Retina (tissue), 1 donor: ENCODE measurements at regions not wholly inside any gene's neighbourhood (a gene's known extent, or its start where the extent isn't known, plus 50 kb on each side); places are given as distances from the start of the nearest gene placed in this dataset.

Experiments
- DNase-seq: peaks from one replicate; pipeline ENCODE4 v3.0.0-alpha.2; 2016

DNA sequence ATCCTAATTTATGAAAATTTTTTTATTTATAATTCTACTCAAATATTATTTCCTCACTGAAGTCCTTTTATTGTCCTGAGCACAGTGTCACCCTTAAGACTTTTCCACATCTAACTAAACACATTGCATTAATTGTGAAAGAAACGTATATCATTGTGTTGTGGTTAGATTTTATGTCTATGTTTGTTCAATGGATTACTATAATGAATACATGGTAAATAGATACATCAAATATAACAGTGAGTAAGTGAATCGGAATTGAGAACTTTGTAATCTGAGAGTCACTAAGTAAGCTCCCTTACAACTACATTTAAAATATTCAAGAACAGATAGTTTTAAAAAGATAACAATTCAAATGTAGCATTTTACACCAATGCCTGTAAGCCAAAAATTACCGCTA is 417.6 kb upstream of the PCDH20 start:
- DNase-seq, result no peak

DNA sequence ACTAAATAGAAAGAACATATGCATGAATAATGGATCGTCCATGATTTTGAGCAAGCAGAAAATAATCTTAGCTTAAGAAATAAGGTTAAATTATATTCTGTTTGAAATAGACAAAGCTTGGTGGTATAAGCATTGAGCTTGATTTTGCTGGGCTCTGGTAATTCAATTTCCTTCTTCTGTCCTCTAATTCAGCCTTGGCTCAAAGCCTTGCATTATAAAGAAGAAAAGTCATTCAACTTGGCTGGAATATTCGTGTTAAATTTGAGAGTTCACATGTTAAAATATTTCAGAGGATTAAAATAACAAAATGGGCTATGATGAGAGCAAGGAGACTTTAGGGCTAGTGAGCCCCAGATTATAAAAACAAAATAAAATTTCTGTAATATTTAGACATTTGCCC is 415.4 kb upstream of the PCDH20 start:
- DNase-seq, result no peak

DNA sequence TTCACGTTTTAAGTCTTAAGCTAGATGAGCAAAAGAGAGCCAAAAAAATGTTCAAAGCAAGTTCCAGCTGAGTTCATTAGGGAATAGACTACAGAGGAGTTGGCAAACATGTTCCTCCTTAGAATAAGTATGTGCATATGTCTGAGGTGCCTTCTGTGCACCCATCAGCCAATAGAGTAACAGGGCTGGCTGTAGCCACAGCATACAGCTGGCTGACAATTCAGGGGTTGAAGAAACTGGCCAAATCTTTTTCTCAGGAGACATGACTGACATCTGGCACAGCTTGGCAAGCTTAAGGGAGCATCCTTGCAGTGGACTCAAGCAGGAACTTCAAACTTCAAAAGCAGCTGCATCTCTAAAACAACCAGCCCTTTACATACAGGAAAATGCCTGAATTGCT is 414.8 kb upstream of the PCDH20 start:
- DNase-seq, result no peak

DNA sequence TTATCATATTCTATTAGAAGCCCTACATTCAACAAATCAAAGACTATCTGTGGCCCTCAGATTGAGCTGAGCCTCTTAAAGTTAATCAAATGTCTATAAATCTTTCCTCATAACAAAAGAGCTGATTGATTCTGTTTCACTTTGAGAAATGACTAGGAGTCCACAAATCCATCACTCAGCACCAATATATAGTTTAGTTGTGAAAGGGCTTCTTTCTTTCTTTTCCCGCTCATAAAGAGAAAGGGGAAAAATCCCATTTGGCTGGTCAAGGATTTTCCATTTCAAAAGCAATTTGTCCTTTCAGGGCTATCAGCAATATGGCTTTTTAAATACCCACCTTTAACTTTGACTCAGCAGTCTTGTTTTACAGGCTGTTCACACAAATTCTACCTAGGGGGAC is 408.5 kb upstream of the PCDH20 start:
- no peak for DNase-seq

DNA sequence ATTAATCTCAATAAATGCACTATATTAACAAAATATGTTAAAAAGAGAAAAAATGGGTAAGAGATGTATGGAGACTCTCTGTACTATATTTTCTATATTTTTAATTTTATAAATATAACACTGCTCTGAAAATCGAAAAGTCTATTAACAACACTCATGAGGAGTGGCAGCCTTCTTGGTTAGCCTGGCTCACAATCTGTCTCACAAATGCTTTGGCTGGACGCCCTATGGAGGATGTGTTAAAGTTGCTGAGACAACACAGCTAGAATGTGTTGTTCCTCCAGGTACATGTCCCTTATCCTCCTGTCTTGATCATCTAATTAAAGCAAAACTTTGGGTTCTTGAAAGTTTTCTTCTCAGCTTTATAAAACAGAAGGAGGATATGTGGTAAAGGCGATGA is 396.6 kb upstream of the PCDH20 start:
- no peak for DNase-seq

DNA sequence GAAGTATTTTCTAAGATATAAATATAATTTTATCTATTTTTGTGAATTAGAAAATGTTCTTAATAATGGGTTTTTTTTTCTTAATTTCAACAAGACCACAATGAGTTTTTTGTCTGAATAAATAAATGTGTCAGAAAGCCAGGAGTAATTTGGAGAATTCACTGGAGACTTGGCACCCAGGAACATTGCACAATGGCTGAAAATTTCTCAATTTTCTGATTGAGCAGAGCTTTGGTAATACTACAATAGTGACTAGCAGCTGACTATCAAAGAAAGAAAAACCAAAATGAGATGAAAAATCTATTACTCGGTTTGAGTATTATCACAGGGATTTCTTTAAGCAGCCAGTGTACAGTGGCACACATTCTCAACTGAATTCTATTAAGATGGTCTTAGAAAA is 394.4 kb upstream of the PCDH20 start:
- DNase-seq, result no peak

DNA sequence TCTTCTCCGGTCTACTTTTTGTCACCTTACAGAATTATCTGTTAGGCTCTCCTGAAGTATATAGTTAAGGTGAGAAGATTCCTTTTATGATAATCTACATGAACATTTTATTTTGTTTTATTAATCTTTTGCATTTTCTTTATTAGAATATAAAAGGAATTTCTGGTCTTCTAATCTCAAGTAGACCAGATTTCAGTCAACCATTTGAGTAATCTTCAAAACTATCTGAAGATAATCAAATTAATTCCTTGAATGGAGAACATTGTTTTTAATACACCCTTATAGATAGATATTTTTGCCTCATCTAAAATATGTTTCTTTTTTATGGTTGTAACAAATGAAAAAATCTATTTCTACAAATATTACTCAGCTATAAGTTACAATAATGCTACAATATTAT is 381.7 kb upstream of the PCDH20 start:
- DNase-seq, result no peak

DNA sequence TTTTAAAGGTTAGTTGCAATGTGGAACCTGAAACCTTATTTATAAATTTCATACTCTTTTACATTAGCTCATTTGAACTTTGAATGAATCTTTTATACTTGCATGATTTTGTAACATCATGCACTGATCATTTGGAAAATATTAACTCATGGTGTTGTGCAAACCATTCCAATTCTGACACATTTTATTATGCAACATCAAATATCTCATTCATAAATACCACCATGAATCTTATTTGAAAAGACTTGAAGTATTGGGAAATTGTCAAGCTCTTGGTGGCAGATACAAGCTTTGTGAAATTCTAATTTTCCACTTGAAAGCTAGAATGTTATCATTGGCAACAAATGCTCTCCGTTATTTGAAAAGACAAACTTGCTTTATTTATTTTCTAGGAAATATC is 379.9 kb upstream of the PCDH20 start:
- no peak for DNase-seq

DNA sequence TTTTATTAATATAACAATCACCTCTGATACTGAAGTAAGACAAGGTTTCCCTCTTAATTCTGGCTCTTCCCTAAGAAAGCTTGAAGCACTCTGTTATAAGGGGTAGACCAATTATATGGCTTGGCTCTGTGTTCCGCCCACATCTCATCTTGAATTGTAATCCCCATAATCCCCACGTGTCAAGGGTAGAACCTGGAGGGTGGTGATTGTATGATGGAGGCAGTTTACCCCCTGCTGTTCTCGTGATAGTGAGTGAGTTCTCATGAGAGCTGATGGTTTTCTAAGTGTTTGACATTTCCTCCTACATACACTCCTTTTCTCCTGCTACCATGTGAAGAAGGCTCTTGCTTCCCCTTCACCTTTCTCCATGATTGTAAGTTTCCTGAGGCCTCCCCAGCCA is 363.8 kb upstream of the PCDH20 start:
- no peak for DNase-seq

DNA sequence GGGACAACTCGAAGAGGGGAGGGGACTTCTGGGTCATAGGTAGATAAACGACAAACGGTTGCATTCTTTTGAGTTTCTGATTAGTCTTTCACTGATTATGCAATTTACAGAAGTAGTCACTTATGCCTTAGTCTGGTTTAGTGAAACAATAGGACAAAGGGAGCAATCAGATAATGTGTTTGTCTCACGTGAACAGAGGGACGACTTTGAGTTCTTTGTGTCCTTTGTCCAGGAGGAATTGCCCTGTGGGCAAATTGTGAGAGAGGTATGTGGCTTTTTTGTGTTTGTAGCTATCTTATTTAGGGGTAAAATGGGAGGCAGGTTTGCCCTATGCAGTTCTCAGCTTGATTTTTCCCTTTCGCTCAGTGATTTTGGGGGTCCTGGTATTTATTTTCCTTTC is 362.9 kb upstream of the PCDH20 start:
- no peak for DNase-seq

DNA sequence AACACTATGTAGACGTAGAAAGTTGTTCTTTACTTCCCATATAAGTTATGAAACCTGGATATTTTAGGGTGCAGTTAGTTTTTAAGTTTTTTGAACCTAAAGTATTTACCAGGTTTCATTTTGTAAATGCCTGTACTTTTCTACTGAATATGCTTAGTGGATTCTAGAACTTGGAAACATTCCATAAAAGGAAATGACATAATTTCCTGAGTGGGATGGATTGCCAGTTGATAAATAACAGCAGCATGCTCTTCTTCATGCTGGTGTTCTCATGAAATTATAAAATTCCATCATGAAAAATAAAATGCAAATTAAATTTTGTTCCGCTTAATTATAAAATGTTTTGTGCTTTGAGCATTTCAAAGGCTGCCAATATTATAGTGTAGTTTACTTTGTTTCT is 362.2 kb upstream of the PCDH20 start:
- no peak for DNase-seq

DNA sequence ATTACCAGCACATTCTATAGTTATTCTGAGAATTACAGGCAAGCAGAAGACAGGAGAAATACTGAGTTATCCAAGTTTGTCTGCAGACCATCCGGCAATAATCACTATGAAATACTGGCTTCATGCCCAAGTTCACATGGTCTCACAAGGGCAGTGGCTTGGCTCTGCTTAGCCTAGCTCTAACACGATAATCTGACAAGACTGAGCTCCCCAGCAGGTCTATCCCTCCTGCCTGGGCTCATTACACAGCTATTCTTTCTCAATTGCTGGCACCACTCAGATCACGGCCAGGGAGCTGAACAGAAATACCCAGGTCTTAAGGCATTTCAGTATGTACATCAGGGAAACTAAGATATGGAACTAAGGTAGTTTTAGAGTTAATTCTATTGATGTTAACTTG is 361.6 kb upstream of the PCDH20 start:
- no peak for DNase-seq

DNA sequence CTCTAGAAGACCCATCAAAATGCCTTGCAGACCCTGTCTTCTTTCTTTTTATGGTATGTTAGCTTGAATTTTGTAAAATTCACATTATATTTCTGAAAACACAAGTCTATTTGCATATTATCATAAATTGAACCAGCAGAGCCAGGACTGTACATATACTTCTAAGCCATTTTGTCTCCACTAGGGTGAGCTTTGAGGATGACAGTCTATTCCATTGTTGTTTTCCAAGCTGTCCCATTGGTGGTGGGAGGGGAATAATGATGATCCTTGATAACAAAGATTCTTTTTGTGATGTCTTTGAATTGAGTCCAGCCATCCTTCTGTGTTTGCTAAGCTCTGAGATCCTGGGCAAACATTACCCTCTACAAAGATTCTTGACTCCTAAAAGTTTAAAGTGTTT is 359.3 kb upstream of the PCDH20 start:
- DNase-seq, result no peak

DNA sequence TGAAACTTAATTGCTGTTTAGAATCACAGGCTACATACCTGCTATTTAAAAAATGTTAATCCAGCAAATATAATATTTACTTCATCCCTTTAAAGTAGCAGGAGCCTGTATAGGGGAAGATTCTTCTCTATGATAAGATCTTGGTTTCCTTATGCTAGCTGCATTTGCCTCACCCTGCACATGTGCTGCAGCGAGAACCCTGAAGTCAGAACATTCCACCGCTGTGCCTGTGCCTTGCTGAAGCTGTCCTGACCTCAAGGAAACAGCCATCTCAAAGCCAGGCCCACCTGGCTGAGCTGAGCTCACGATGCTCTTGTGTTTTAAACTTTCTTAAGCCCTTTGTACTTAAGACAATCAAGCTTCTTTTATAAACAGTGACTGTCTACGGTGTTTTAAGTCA is 355.0 kb upstream of the PCDH20 start:
- DNase-seq, result no peak

DNA sequence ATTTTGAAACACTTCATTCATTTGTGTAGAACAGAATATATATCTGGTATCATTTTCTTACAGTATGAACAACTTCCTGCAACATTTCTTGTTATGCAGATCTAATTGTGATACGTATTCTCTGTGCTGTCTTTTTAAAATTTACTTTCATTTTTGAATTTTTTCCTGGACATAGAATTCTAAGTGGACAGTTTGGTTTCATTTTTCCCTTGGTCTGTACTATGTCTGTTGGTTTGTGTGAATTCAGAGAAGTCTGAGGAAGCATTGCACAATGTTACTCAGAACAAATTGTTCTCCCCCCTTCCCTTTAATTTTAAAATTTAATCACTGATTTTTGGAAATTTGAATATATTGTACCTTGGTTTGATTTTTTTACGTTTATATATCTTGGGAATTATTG is 352.5 kb upstream of the PCDH20 start:
- DNase-seq, result no peak

DNA sequence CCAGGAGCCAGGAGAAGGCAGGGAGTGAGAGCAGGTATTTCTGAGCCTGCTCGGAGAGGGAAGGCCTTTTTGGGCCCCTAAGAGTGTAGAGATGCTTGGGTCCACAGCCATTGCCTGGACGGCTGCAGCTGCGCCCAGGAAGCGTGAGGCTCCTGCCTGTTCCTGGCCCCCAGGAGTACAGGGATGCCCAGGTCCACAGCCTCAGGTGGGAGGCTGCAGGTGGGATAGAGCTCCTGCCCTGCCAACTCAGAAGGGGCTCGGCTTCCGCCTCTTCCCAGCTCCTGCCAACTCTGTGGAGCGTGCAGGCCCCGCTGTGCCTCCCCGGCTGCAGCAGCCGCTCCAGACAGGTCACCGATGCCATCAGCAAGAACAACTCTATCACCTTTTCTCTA is 351.0 kb upstream of the PCDH20 start:
- no peak for DNase-seq

DNA sequence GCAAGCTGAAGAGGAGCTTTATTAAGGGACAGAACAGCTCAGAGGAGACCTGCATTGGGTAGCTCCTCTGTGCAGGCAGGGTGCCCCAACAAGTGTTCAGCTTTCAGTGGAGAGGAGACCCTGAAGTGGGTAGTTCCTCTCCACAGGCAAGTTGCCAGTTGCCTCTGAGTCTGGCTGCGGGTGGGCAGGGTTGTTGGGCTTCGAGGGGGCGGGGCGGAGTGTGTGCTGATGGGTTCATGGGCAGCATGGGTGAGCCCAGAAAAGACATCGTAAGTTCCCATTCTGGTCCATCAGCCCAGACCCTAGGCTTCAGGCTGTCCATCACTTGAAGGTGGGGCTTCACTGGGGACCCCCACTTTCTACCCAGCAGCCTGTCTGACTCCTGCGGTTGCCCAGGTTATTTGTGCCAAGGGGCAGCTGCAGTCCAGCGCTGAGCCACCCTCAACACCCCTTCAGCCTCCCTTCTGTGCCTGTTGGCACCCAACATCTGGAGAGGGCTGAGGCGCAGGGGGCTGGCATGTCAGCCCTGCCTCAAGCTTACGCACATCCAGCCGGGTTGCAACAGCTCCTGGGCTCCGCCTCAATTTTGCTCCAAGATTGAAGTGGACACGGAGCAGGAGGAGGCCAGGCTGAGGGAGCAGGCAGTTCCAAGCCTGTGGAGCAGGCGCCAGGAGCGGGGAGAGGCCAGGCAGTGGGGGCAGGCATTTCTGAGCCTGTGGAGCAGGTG is 350.5 kb upstream of the PCDH20 start:
- DNase-seq, result no peak

DNA sequence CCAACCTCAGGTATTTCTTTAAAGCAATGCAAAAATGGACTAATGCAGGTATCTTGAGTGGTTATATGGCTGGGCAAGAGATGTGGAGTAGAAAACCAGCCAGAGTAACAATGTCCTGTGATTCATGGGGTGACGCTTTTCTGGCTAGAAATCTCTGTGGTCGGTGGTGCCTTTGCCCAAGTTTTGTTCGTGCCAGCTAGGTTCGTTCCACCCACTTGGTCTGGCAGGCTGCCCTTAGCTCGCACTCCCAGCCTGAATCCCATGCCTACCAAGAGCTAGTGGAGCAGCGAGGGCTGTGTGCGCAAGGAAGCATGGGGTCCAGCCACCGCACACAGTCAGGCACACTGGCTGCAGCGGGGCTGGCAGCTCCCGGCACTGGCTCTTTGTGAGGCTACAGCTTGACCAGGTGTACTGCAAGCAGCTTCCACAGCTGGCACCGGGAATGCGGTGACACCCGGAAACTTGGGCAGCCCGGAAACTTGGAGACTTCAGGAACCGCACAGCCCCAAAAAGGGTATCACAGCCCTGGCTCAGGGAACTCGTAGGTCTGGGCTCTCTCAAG is 349.6 kb upstream of the PCDH20 start:
- DNase-seq, result no peak

DNA sequence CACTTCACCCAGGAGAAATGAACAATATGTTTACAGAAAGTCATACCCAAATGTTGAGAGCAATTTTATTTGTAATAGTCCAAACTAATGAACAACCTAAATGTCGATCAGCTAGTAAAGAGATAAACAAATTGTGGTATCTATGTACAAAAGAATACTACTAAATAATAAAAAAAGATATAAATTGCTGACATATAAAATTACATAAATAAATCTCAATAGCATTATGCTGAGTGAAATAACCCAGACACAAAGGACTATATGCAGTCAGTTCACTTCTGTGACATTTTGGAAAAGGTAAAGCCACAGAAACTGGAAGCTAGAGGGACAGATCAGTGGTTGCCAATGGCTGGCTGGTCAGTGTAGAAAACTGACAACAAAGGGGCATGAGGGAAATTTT is 346.0 kb upstream of the PCDH20 start:
- no peak for DNase-seq

DNA sequence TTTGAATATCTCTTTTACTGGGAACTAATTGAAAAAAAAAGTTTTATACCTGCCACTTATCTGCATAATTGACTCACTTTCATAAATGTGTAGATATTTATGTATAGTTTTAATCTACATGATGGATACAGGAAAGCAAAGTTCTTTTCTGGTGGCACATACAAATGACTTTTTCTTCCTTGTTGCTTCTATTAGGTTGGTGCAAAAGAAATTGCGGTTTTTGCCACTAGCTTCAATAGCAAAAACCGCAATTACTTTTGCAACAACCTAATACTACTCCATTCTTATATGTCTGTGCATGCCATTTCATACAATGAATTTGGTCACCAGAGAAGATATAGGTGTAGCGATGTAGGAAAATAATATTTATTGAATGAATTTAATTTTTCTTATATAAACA is 344.5 kb upstream of the PCDH20 start:
- DNase-seq, result no peak

DNA sequence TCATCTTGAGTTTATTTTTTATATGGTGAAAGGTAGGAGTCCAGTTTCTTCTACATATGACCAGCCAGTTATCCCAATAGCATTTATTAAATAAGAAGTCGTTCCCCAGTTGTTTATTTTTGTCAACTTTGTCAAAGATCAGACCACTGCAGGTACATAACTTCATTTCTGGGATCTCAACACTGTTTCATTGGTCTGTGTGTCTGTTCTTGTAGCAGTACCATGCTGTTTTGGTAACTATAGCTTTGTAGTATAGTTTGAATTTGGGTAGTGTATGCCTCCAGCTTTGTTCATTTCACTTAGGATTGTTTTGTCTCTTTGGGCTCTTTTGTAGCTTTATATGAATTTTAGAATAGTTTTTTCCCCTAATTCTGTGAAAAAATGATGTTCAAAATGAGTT is 340.4 kb upstream of the PCDH20 start:
- no peak for DNase-seq

DNA sequence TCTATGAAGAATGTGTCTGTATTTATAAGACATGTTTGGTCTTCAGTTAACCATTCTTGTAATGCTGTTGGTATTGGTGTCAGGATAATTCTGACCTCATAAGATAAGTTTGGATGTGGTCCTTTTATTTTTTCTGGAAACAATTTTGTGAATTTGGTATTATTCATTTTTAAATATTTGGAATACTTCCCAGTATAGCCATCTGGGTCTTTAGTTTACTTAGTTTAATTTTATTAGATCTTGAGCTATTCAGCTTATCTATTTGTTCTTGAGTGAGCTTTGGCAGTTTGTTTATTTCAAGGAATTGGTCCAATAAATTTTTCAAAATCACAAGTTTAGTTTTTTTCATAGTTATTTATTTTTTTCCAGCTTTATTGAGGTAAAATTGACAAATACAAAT is 335.4 kb upstream of the PCDH20 start:
- DNase-seq, result no peak

DNA sequence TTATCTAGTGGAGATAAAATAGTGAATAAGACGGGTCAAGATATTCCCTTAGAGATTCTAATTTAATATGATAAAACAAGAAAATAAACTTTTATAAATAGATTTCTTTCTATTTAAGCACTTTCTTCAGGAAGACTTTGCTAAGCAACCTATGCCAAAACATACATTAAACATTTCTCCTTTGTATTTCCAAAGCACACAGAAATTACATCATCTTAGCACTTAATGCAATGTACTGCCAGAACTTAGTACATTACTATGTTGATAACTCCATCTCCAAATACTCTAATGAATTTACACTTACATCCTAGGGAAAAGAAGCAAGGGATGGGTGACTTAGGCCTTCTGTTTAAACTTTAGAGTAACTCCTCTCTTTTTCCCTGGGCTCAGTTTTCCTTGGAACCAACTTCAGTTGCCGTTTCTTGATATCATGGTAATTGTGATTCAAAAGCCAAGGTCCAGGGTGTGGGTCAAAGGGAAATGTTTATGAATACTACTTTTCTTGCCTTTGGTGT is 322.6 kb upstream of the PCDH20 start:
- no peak for DNase-seq

DNA sequence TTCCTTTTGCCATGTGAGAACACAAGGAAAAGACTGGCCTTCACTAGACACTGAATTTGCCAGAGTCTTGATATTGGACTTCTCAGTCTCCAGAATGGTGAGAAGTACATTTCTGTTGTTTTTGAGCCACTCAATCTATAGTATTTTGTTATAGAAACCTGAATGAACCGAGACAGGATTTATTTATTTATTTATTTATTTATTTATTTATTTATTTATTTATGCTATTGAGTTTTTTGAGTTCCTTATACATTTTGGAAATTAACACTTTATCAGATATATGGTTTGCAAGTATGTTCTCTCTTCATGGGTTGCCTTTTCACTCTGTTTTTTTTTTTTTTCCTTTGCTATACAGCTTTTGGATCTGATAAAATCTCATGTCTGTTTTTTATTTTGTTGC is 319.0 kb upstream of the PCDH20 start:
- DNase-seq, result no peak

DNA sequence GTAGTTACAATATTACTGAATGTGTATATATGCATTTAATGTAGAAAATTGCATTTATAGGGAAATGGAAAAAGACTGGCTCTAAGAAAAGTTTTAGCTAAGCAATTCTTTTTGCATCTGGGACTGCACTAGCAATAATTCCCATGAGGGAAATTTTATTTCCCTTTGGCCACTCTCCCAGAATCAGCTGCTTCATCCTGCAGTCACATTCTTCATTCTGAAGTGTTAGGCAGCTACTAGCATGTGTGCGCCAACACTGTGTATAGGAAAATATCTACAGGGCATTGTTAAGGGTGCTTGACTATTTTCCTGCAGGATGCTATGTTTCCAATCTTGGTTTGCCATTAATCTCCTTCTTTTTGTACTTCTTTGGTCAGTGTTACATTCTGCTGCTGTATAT is 312.8 kb upstream of the PCDH20 start:
- no peak for DNase-seq
